ENCODE measurements at regions not wholly inside any gene's neighbourhood (a gene's known extent, or its start where the extent isn't known, plus 50 kb on each side); places are given as distances from the start of the nearest gene placed in this dataset.

DNA sequence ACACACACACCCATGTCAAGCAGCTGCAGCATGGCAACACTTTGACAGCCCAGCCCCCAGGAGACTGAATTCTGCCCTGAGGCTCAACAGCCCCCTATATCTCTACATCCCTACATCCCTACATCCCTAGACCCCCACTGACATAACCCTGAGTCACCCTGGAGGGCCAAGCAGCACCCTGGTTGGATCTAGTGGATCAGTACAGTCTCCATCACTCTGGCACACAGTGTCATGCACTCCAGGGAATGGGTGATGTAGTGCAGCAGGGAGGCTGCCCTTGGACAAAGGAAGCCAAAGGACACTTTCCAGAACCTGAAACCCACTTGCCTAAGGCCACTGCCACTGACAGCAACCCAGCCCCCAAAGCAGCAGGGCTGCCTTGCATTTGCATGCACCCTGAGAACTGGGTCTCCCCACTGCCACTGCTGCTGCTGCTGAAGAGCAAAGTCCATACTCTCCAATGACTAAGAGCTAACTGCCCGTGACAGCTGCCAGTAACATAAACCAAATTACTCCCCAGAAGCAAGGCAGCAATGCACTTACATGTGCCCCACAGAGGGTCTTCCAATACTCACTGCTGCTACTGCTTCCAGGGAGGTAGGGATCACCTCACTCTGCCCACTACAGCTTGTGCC is 681.6 kb upstream of the KLHL29 start:
- TF ChIP-seq, protein P1, sequence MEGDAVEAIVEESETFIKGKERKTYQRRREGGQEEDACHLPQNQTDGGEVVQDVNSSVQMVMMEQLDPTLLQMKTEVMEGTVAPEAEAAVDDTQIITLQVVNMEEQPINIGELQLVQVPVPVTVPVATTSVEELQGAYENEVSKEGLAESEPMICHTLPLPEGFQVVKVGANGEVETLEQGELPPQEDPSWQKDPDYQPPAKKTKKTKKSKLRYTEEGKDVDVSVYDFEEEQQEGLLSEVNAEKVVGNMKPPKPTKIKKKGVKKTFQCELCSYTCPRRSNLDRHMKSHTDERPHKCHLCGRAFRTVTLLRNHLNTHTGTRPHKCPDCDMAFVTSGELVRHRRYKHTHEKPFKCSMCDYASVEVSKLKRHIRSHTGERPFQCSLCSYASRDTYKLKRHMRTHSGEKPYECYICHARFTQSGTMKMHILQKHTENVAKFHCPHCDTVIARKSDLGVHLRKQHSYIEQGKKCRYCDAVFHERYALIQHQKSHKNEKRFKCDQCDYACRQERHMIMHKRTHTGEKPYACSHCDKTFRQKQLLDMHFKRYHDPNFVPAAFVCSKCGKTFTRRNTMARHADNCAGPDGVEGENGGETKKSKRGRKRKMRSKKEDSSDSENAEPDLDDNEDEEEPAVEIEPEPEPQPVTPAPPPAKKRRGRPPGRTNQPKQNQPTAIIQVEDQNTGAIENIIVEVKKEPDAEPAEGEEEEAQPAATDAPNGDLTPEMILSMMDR (IDR thresholded peaks at IDR 0.05; ENCODE audit: borderline replicate concordance, extremely low read depth, low read length, poor library complexity, severe bottlenecking), result no peak
- TF ChIP-seq EZH2 (IDR thresholded peaks at IDR 0.05; ENCODE audit: borderline replicate concordance, low read depth, low read length, severe bottlenecking), result no peak

Data from DND-41 (cell line).